AG09309 (cell line): ENCODE measurements at regions not wholly inside any gene's neighbourhood (a gene's known extent, or its start where the extent isn't known, plus 50 kb on each side); places are given as distances from the start of the nearest gene placed in this dataset.

Experiments used
- DNase-seq: peaks from one replicate; pipeline ENCODE4 v3.0.0-alpha.2; 2010; ENCODE audit warnings: low read depth
- H3K4me3 ChIP-seq: 2 replicates; pipeline ENCODE4 v1.5.1; 2011; ENCODE audit warnings: mild to moderate bottlenecking, low read depth, low read length, moderate library complexity; ENCODE audit not compliant: control insufficient read depth
- TF ChIP-seq, protein P1 (sequence below): IDR thresholded peaks from 2 replicates; pipeline ENCODE4 v1.5.1; 2011; ENCODE audit warnings: mild to moderate bottlenecking, low read depth, low read length, inconsistent platforms; ENCODE audit not compliant: insufficient read depth, control insufficient read depth; ENCODE audit errors: missing control alignments

GRCh38 chr7:118745927-118746326 is 521.4 kb downstream of the ANKRD7 start:
- no peak overlapping the region for H3K4me3 ChIP-seq
- TF ChIP-seq, protein P1, sequence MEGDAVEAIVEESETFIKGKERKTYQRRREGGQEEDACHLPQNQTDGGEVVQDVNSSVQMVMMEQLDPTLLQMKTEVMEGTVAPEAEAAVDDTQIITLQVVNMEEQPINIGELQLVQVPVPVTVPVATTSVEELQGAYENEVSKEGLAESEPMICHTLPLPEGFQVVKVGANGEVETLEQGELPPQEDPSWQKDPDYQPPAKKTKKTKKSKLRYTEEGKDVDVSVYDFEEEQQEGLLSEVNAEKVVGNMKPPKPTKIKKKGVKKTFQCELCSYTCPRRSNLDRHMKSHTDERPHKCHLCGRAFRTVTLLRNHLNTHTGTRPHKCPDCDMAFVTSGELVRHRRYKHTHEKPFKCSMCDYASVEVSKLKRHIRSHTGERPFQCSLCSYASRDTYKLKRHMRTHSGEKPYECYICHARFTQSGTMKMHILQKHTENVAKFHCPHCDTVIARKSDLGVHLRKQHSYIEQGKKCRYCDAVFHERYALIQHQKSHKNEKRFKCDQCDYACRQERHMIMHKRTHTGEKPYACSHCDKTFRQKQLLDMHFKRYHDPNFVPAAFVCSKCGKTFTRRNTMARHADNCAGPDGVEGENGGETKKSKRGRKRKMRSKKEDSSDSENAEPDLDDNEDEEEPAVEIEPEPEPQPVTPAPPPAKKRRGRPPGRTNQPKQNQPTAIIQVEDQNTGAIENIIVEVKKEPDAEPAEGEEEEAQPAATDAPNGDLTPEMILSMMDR = no peak
- no peak for DNase-seq

GRCh38 chr7:118747473-118747872 is 523.0 kb downstream of the ANKRD7 start:
- TF ChIP-seq, protein P1 = no peak
- H3K4me3 ChIP-seq = no peak overlapping the region
- DNase-seq = no peak

DNA sequence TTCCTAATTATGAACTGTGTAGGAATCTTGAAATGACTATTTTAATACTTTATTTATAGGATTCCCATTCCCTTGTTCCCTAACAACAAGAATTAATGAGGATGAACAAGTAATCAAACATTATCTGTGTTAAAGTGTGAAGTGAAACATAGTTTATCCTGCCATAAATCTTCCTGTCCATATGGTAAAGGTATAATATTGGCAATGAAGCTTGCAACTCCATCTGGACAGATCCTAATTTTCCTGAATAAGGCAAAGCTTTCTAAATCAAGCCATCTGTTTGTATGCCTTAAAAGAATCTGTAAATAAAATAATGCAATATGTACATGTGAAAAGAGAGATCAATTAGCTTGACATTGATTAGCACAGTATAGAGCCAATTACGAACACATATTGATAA is 529.0 kb downstream of the ANKRD7 start:
- DNase-seq = no peak
- TF ChIP-seq, protein P1 = no peak
- H3K4me3 ChIP-seq = no peak overlapping the region

- H3K4me3 ChIP-seq = no peak overlapping the region
- TF ChIP-seq, protein P1 = no peak
- DNase-seq = no peak
Measured at GRCh38 chr7:118754608-118755007, 530.1 kb downstream of the ANKRD7 start.

GRCh38 chr7:118755067-118755625 is 530.6 kb downstream of the ANKRD7 start:
- no peak overlapping the region for H3K4me3 ChIP-seq
- DNase-seq = no peak
- TF ChIP-seq, protein P1 = no peak

GRCh38 chr7:118757066-118757465 is 532.6 kb downstream of the ANKRD7 start:
- no peak for DNase-seq
- TF ChIP-seq, protein P1 = no peak
- no peak overlapping the region for H3K4me3 ChIP-seq

DNA sequence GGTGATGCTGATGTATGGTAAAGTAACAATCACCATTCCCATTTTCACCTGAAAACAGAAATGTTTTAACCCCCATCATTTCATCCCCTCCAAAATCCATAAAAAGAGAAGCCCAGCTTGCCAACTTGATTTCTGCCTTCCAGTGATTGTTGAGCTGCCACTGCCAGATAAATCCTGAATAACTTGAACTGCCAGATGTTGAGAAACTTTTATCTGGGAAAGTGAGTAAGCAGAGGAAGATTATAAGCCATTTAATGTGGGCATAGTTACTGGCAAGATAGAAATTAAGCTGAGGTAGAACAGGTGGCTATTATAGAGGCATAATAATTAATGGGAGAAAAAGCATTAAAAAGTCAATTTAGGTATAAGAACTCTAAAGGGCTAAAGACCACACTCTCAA is 534.1 kb downstream of the ANKRD7 start:
- no peak for DNase-seq
- H3K4me3 ChIP-seq = no peak overlapping the region
- TF ChIP-seq, protein P1 = no peak
